Activated naive CD4-positive, alpha-beta T cell treated with anti-CD3 and anti-CD28 coated beads for 36 hours (primary cell): ENCODE measurements at regions not wholly inside any gene's neighbourhood (a gene's known extent, or its start where the extent isn't known, plus 50 kb on each side); places are given as distances from the start of the nearest gene placed in this dataset.

Source experiments
- CTCF ChIA-PET: fragments of 350-600 bp; sonication (Branson Sonifier 250); formaldehyde crosslinking; loops from one replicate; lab custom pipeline; 2021; ENCODE audit warnings: antibody characterized with exemption; lab: Charles Lee
- DNase-seq: peaks from one replicate; pipeline ENCODE4 v3.0.0-alpha.2; 2020
- H3K27ac Mint-ChIP-seq: one replicate; pipeline ENCODE4 v1.8.0; 2021; ENCODE audit warnings: mild to moderate bottlenecking, mixed read lengths
- H3K27me3 Mint-ChIP-seq: one replicate; pipeline ENCODE4 v1.8.0; 2021; ENCODE audit warnings: low read depth, mixed read lengths
- H3K36me3 Mint-ChIP-seq: one replicate; pipeline ENCODE4 v1.8.0; 2021; ENCODE audit warnings: low read depth, mixed read lengths
- H3K4me1 Mint-ChIP-seq: one replicate; pipeline ENCODE4 v1.8.0; 2021; ENCODE audit warnings: low read depth, mixed read lengths
- H3K4me3 Mint-ChIP-seq: one replicate; pipeline ENCODE4 v1.8.0; 2021; ENCODE audit warnings: mild to moderate bottlenecking, moderate library complexity, mixed read lengths
- H3K9me3 Mint-ChIP-seq: one replicate; pipeline ENCODE4 v1.8.0; 2021; ENCODE audit warnings: mixed read lengths
- intact Hi-C: fragments of 100-400 bp; cut with micrococcal nuclease; formaldehyde crosslinking; loops from one replicate; pipeline ENCODE4 v1.15.1; 2023

- Mint-ChIP-seq H3K27me3 (no peaks in the 10 kb centered on the region), H3K4me3 (no peak overlapping the region), H3K4me1 (no peaks in the 10 kb centered on the region), H3K27ac (no peak overlapping the region), H3K9me3 (no peaks in the 10 kb centered on the region), H3K36me3 (no peaks in the 10 kb centered on the region)
- intact Hi-C loops: no loop called here
- no peak for DNase-seq
- CTCF ChIA-PET: interaction anchor here (1.3 kb wide), 1 partner anchor 10 kb away, joined by 6 read pairs; no protein-coding TSS in a partner anchor
Measured at GRCh38 chr2:65499216-65499615, 66.8 kb upstream of the SPRED2 start.

- intact Hi-C loops: no loop called here
- CTCF ChIA-PET: interaction anchor here (1.1 to 1.3 kb wide), 2 partner anchors 10 to 76 kb away, joined by 3 to 6 read pairs; no protein-coding TSS in a partner anchor
- no peaks in the 10 kb centered on the region for H3K4me1 Mint-ChIP-seq
- H3K27me3 Mint-ChIP-seq: no peaks in the 10 kb centered on the region
- H3K4me3 Mint-ChIP-seq: no peak overlapping the region
- H3K9me3 Mint-ChIP-seq: no peaks in the 10 kb centered on the region
- H3K36me3 Mint-ChIP-seq: no peaks in the 10 kb centered on the region
- no peak overlapping the region for H3K27ac Mint-ChIP-seq
- DNase-seq: no peak
Measured at GRCh38 chr2:65498396-65498795, 66.0 kb upstream of the SPRED2 start.

GRCh38 chr2:65495251-65495877 lies 63.0 kb upstream of the SPRED2 start:
- H3K27me3 Mint-ChIP-seq: peaks cover 3% of the 10 kb centered on the region
- CTCF ChIA-PET: no interaction called here
- intact Hi-C loops: no loop called here
- H3K4me3 Mint-ChIP-seq: no peak overlapping the region
- no peaks in the 10 kb centered on the region for H3K4me1 Mint-ChIP-seq
- no peak for DNase-seq
- no peaks in the 10 kb centered on the region for H3K9me3 Mint-ChIP-seq
- H3K36me3 Mint-ChIP-seq: no peaks in the 10 kb centered on the region
- no peak overlapping the region for H3K27ac Mint-ChIP-seq

GRCh38 chr2:65494078-65494477 lies 61.7 kb upstream of the SPRED2 start:
- Mint-ChIP-seq H3K9me3 (no peaks in the 10 kb centered on the region), H3K27me3 (peaks cover 3% of the 10 kb centered on the region), H3K4me3 (no peak overlapping the region), H3K27ac (no peak overlapping the region), H3K4me1 (no peaks in the 10 kb centered on the region), H3K36me3 (no peaks in the 10 kb centered on the region)
- intact Hi-C loops: no loop called here
- DNase-seq: no peak
- CTCF ChIA-PET: no interaction called here

- Mint-ChIP-seq H3K27ac (no peak overlapping the region), H3K4me1 (no peaks in the 10 kb centered on the region), H3K4me3 (no peak overlapping the region), H3K27me3 (peaks cover 9% of the 10 kb centered on the region), H3K9me3 (peaks cover 11% of the 10 kb centered on the region), H3K36me3 (no peaks in the 10 kb centered on the region)
- CTCF ChIA-PET: no interaction called here
- intact Hi-C loops: no loop called here
- DNase-seq: no peak
Measured at GRCh38 chr2:65491381-65491905, 59.0 kb upstream of the SPRED2 start.

- Mint-ChIP-seq H3K4me3 (no peak overlapping the region), H3K36me3 (no peaks in the 10 kb centered on the region), H3K27ac (no peak overlapping the region), H3K9me3 (peaks cover 11% of the 10 kb centered on the region), H3K27me3 (peaks cover 9% of the 10 kb centered on the region), H3K4me1 (no peaks in the 10 kb centered on the region)
- intact Hi-C loops: no loop called here
- no peak for DNase-seq
- CTCF ChIA-PET: no interaction called here
Measured at GRCh38 chr2:65490222-65490621, 57.8 kb upstream of the SPRED2 start.

GRCh38 chr2:65489269-65489668 lies 56.9 kb upstream of the SPRED2 start:
- CTCF ChIA-PET: no interaction called here
- H3K4me1 Mint-ChIP-seq: no peaks in the 10 kb centered on the region
- no peak for DNase-seq
- intact Hi-C loops: no loop called here
- H3K4me3 Mint-ChIP-seq: no peak overlapping the region
- H3K27me3 Mint-ChIP-seq: peaks cover 9% of the 10 kb centered on the region
- H3K27ac Mint-ChIP-seq: no peak overlapping the region
- no peaks in the 10 kb centered on the region for H3K36me3 Mint-ChIP-seq
- peaks cover 11% of the 10 kb centered on the region for H3K9me3 Mint-ChIP-seq

GRCh38 chr2:65488527-65488926 lies 56.1 kb upstream of the SPRED2 start:
- peaks cover 11% of the 10 kb centered on the region for H3K9me3 Mint-ChIP-seq
- CTCF ChIA-PET: no interaction called here
- no peak for DNase-seq
- H3K27me3 Mint-ChIP-seq: peaks cover 9% of the 10 kb centered on the region
- H3K27ac Mint-ChIP-seq: no peak overlapping the region
- intact Hi-C loops: no loop called here
- H3K4me3 Mint-ChIP-seq: no peak overlapping the region
- H3K36me3 Mint-ChIP-seq: no peaks in the 10 kb centered on the region
- no peaks in the 10 kb centered on the region for H3K4me1 Mint-ChIP-seq

GRCh38 chr2:65487404-65487803 lies 55.0 kb upstream of the SPRED2 start:
- H3K27me3 Mint-ChIP-seq: peaks cover 9% of the 10 kb centered on the region
- no peaks in the 10 kb centered on the region for H3K4me1 Mint-ChIP-seq
- intact Hi-C loops: no loop called here
- no peak overlapping the region for H3K27ac Mint-ChIP-seq
- no peak overlapping the region for H3K4me3 Mint-ChIP-seq
- no peak for DNase-seq
- peaks cover 11% of the 10 kb centered on the region for H3K9me3 Mint-ChIP-seq
- CTCF ChIA-PET: interaction anchor here (0.6 kb wide), 1 partner anchor 43 kb away, joined by 3 read pairs; no protein-coding TSS in a partner anchor
- H3K36me3 Mint-ChIP-seq: no peaks in the 10 kb centered on the region

- H3K27me3 Mint-ChIP-seq: peaks cover 9% of the 10 kb centered on the region
- H3K4me1 Mint-ChIP-seq: no peaks in the 10 kb centered on the region
- DNase-seq: no peak
- intact Hi-C loops: no loop called here
- CTCF ChIA-PET: interaction anchor here (0.7 kb wide), 1 partner anchor 411 kb away, joined by 4 read pairs; no protein-coding TSS in a partner anchor
- H3K4me3 Mint-ChIP-seq: no peak overlapping the region
- no peaks in the 10 kb centered on the region for H3K36me3 Mint-ChIP-seq
- no peak overlapping the region for H3K27ac Mint-ChIP-seq
- peaks cover 11% of the 10 kb centered on the region for H3K9me3 Mint-ChIP-seq
Measured at GRCh38 chr2:65486802-65487201, 54.4 kb upstream of the SPRED2 start.

- Mint-ChIP-seq H3K27ac (no peak overlapping the region), H3K4me3 (no peak overlapping the region), H3K36me3 (no peaks in the 10 kb centered on the region), H3K27me3 (peaks cover 6% of the 10 kb centered on the region), H3K9me3 (peaks cover 11% of the 10 kb centered on the region), H3K4me1 (no peaks in the 10 kb centered on the region)
- intact Hi-C loops: no loop called here
- CTCF ChIA-PET: interaction anchor here (0.7 kb wide), 1 partner anchor 412 kb away, joined by 4 read pairs; no protein-coding TSS in a partner anchor
- DNase-seq: no peak
Measured at GRCh38 chr2:65486282-65486681, 53.9 kb upstream of the SPRED2 start.

GRCh38 chr2:65485839-65486238 lies 53.4 kb upstream of the SPRED2 start:
- Mint-ChIP-seq H3K4me3 (no peak overlapping the region), H3K4me1 (no peaks in the 10 kb centered on the region), H3K9me3 (peaks cover 11% of the 10 kb centered on the region), H3K27me3 (peaks cover 6% of the 10 kb centered on the region), H3K27ac (no peak overlapping the region), H3K36me3 (no peaks in the 10 kb centered on the region)
- CTCF ChIA-PET: no interaction called here
- intact Hi-C loops: no loop called here
- DNase-seq: no peak

GRCh38 chr2:65483763-65484162 lies 51.4 kb upstream of the SPRED2 start:
- Mint-ChIP-seq H3K27me3 (peaks cover 6% of the 10 kb centered on the region), H3K4me1 (no peaks in the 10 kb centered on the region), H3K9me3 (peaks cover 11% of the 10 kb centered on the region), H3K36me3 (no peaks in the 10 kb centered on the region), H3K27ac (no peak overlapping the region), H3K4me3 (no peak overlapping the region)
- intact Hi-C loops: no loop called here
- no peak for DNase-seq
- CTCF ChIA-PET: no interaction called here
